ENCODE measurements at regions not wholly inside any gene's neighbourhood (a gene's known extent, or its start where the extent isn't known, plus 50 kb on each side); places are given as distances from the start of the nearest gene placed in this dataset.
A peak's percentile ranks its signal among the peaks of the same experiment; 100 is the strongest.

DNA sequence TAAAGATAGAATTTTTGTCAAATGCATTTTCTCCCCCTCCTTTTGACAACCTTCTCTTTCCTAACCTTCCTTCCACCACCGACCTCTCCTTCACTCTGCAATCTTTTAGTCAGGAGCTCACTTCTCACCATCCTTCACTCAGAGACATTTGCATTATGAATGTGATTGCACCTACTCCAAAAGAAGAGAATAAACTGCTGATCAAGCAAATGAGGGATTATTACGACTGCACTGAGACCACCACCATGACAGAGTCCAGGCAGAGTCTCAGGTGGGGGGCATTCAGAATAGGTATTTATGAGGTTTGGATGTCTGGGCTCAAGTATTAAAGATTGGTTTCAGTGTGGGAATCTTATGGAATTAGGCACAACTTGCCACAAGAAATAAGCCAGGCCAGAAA lies 483.9 kb downstream of the PTH2R start:
- no peak overlapping the region for H2BK15ac ChIP-seq (ENCODE audit: low read length)
- no peak overlapping the region for H3K9ac ChIP-seq (replicated peaks in 1 of 4; ENCODE audit: extremely low read depth in 1 of 4, low read depth in 3 of 4, low read length in 3 of 4)
- no peak overlapping the region for H3K27ac ChIP-seq (ENCODE audit: low read depth, low read length)
- H3K27me3 ChIP-seq (replicated peaks in 1 of 4; ENCODE audit: control insufficient read depth in 3 of 4, extremely low read depth in 1 of 4, insufficient read depth in 3 of 4, low read length in 3 of 4) = no peaks in the 10 kb centered on the region
- no peaks in the 10 kb centered on the region for H3K23me2 ChIP-seq (ENCODE audit: low read depth, low read length)
- no peak overlapping the region for H2BK120ac ChIP-seq (replicated peaks; ENCODE audit: low read depth, low read length)
- H2BK12ac ChIP-seq (ENCODE audit: low read depth, low read length) = no peak overlapping the region
- H3K79me1 ChIP-seq (ENCODE audit: low read depth, low read length) = no peaks in the 10 kb centered on the region
- H3K79me2 ChIP-seq (ENCODE audit: control insufficient read depth in 1 of 2, insufficient read depth in 2 of 2, low read length in 2 of 2) = no peaks in the 10 kb centered on the region
- H4K20me1 ChIP-seq (replicated peaks in 1 of 2; ENCODE audit: control insufficient read depth in 1 of 2, insufficient read depth in 2 of 2, low read length in 2 of 2) = no peaks in the 10 kb centered on the region
- ChIA-PET CTCF (ENCODE audit: partially characterized antibody) (no interaction called here), POLR2A (ENCODE audit: partially characterized antibody) (no interaction called here)
- no peak overlapping the region for H3K23ac ChIP-seq (ENCODE audit: insufficient read length)
- 94 to 100% methylated on average over 1 to 2 of the region's 2 CpGs for WGBS, 2 experiments (ENCODE audit: extremely low coverage in 1 of 2, insufficient coverage in 1 of 2, insufficient read length in 1 of 2, insufficient replicate concordance in 2 of 2, low coverage in 1 of 2, low lambda C conversion rate in 2 of 2, missing lambda C conversion rate in 1 of 2)
- H3K4me3 ChIP-seq (ENCODE audit: extremely low read depth in 1 of 4, insufficient read depth in 2 of 4, low read depth in 3 of 4, low read length in 4 of 4) = no peak overlapping the region
- no peaks in the 10 kb centered on the region for H3K36me3 ChIP-seq (ENCODE audit: control insufficient read depth in 2 of 4, insufficient read depth in 4 of 4, low read length in 3 of 4)
- no peak overlapping the region for H3K4me2 ChIP-seq (ENCODE audit: insufficient read depth in 1 of 2, low read depth in 2 of 2, low read length in 2 of 2)
- 0 out of 4 replicates have a peak, but pooled peaks cover 0 to 4% of the 10 kb centered on the region in 2 experiments for H3K9me3 ChIP-seq (ENCODE audit: insufficient read depth in 2 of 2, low read depth in 1 of 2, low read length in 1 of 2)
- no peak overlapping the region for H3K56ac ChIP-seq (replicated peaks; ENCODE audit: insufficient read length, low read depth, low read length)
- peaks cover 0 to 5% (median 2%) of the 10 kb centered on the region in 4 experiments; a peak in 3 of 7 replicates for H3K4me1 ChIP-seq (replicated peaks in 1 of 4; ENCODE audit: control insufficient read depth in 3 of 4, insufficient read depth in 4 of 4, low read length in 3 of 4)
- DNase-seq (ENCODE audit: low read depth in 1 of 2, low spot score in 2 of 2) (no peak), FAIRE-seq (no peak)
- H2AK5ac ChIP-seq (ENCODE audit: low read depth, low read length) = no peak overlapping the region
- TF ChIP-seq MAFK (IDR thresholded peaks at IDR 0.05; ENCODE audit: low read depth, low read length) (peak; percentile 22; the same call in 1 of the 2 replicates), POU5F1 (IDR thresholded peaks at IDR 0.05; ENCODE audit: low read depth, low read length) (no peak), NANOG (IDR thresholded peaks at IDR 0.05; ENCODE audit: insufficient read depth, low read depth, low read length, poor library complexity, severe bottlenecking) (no peak), BRCA1 (IDR thresholded peaks at IDR 0.05; ENCODE audit: low read depth, low read length) (no peak)
- H3K18ac ChIP-seq (ENCODE audit: extremely low read depth, low read length) = no peak overlapping the region
- H4K5ac ChIP-seq (ENCODE audit: insufficient read length, low read depth, low read length) = no peak overlapping the region
- no peak overlapping the region for H3K14ac ChIP-seq (ENCODE audit: insufficient read length)
- no peak overlapping the region for H2BK5ac ChIP-seq (ENCODE audit: low read depth, low read length)
- H2AFZ ChIP-seq (ENCODE audit: low read length) = no peak overlapping the region
- no peak overlapping the region for H4K8ac ChIP-seq (ENCODE audit: extremely low read depth, insufficient read depth, low read length)
- no peak overlapping the region for H4K91ac ChIP-seq (replicated peaks; ENCODE audit: insufficient read length, low read length)
- H3K4ac ChIP-seq (replicated peaks; ENCODE audit: insufficient read length, low read depth, low read length) = no peak overlapping the region
- no peak overlapping the region for H2BK20ac ChIP-seq (ENCODE audit: low read length)
